Activated CD8-positive, alpha-beta T cell treated with anti-CD3 and anti-CD28 coated beads for 36 hours (primary cell): ENCODE measurements at regions not wholly inside any gene's neighbourhood (a gene's known extent, or its start where the extent isn't known, plus 50 kb on each side); places are given as distances from the start of the nearest gene placed in this dataset.

ENCODE experiments used
- ATAC-seq: fragments of 200-7000 bp; cut with Tn5 transposase; one replicate; pipeline ENCODE4 v1.10.0; 2021; ENCODE audit warnings: mild to moderate bottlenecking, moderate library complexity
- CTCF ChIA-PET: fragments of 350-600 bp; sonication (Branson Sonifier 250); formaldehyde crosslinking; loops from one replicate; lab custom pipeline; 2021; ENCODE audit warnings: antibody characterized with exemption; lab: Charles Lee
- POLR2A ChIA-PET: fragments of 350-600 bp; sonication (Branson Sonifier 250); formaldehyde crosslinking; loops from one replicate; lab custom pipeline; 2021; ENCODE audit warnings: antibody characterized with exemption; lab: Charles Lee
- DNase-seq: peaks from one replicate; pipeline ENCODE4 v3.0.0-alpha.2; 2020
- H3K27ac Mint-ChIP-seq: one replicate; pipeline ENCODE4 v1.8.0; 2021; ENCODE audit warnings: mild to moderate bottlenecking, mixed read lengths
- H3K27me3 Mint-ChIP-seq: one replicate; pipeline ENCODE4 v1.8.0; 2021; ENCODE audit warnings: mixed read lengths
- H3K36me3 Mint-ChIP-seq: one replicate; pipeline ENCODE4 v1.8.0; 2021; ENCODE audit warnings: low read depth, mixed read lengths
- H3K4me1 Mint-ChIP-seq: one replicate; pipeline ENCODE4 v1.8.0; 2021; ENCODE audit warnings: low read depth, mixed read lengths
- H3K4me3 Mint-ChIP-seq: one replicate; pipeline ENCODE4 v1.8.0; 2021; ENCODE audit warnings: mild to moderate bottlenecking, moderate library complexity, mixed read lengths
- H3K9me3 Mint-ChIP-seq: one replicate; pipeline ENCODE4 v1.8.0; 2021; ENCODE audit warnings: mixed read lengths
- intact Hi-C: fragments of 100-400 bp; cut with micrococcal nuclease; formaldehyde crosslinking; loops from one replicate; pipeline ENCODE4 v1.10.0; 2022
- TF ChIP-seq, protein P1 (sequence below): fragments of 200-600 bp; IDR thresholded peaks from one replicate; pipeline ENCODE4 v1.8.0; 2022; ENCODE audit warnings: antibody characterized with exemption, mild to moderate bottlenecking

DNA sequence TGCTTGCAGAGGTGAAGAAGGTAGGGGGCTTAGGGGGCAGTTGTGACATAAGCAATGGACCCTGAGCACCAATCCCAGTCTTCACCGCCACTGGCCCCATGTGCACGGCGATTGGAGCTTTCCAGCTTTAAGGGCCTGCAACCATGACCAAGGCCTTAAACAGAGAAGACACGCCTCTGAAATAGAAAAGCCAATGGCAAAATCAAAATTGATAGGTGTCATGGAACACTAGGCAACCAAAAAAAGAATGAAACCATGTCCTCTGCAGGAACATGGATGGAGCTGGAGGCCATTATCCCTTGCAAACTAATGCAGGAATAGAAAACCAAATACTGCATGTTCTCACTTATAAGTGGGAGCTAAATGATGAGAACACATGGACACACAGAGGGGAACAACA is 146.3 kb downstream of the SCARB1 start:
- Mint-ChIP-seq H3K9me3 (no peaks in the 10 kb centered on the region), H3K27ac (no peak overlapping the region), H3K36me3 (no peaks in the 10 kb centered on the region), H3K4me3 (no peak overlapping the region), H3K27me3 (no peaks in the 10 kb centered on the region), H3K4me1 (peaks cover 17% of the 10 kb centered on the region)
- DNase-seq (no peak), ATAC-seq (no peak)
- TF ChIP-seq, protein P1, sequence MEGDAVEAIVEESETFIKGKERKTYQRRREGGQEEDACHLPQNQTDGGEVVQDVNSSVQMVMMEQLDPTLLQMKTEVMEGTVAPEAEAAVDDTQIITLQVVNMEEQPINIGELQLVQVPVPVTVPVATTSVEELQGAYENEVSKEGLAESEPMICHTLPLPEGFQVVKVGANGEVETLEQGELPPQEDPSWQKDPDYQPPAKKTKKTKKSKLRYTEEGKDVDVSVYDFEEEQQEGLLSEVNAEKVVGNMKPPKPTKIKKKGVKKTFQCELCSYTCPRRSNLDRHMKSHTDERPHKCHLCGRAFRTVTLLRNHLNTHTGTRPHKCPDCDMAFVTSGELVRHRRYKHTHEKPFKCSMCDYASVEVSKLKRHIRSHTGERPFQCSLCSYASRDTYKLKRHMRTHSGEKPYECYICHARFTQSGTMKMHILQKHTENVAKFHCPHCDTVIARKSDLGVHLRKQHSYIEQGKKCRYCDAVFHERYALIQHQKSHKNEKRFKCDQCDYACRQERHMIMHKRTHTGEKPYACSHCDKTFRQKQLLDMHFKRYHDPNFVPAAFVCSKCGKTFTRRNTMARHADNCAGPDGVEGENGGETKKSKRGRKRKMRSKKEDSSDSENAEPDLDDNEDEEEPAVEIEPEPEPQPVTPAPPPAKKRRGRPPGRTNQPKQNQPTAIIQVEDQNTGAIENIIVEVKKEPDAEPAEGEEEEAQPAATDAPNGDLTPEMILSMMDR = no peak
- ChIA-PET POLR2A (no interaction called here), CTCF (interaction anchor here (2.1 kb wide), 1 partner anchor 49 kb away, joined by 7 read pairs; no protein-coding TSS in a partner anchor)
- intact Hi-C loops = no loop called here

DNA sequence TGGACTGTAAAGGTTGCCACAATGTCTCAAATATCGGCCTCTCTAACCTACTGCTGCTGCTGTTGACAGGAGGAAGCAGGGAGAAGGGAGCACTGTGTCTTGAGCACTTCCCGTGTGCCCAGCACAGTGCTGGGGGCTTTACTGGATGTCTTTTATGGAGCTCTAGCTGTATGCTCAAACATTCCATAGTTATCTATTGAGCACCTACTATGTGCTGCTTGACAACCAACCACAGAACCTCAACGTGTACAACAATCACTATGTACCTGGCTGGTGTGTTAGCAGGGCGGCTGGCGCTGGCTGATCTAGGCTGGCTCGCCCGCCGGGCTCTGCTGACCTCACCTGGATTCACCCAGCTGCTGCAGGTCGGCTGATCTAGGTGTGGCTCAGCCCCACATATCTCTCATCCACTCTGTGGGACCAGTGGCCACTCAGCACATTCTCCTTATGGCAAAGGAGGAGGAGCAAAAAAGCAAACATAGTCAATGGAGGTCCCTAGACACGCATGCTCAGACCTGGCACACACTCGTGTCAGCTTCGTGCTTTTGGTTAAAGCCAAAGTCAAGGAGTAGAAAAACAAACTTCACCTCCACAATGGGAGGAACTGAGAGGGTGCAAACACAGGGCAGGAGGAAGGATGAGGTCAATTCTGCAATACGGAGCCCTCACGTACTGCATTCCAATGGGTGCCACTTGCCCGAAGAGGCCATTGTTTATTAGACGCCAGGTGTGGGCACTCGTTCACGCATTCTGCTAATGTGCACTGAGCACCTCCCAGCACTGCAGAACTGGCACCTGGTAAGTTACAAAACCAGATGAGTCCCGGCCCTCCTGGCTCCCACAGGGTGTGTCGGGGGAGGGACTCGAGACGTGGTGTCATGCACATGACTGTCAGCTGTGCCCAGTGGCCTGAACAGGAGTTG is 147.2 kb downstream of the SCARB1 start:
- no peaks in the 10 kb centered on the region for H3K27me3 Mint-ChIP-seq
- ATAC-seq = no peak
- DNase-seq = no peak
- H3K4me1 Mint-ChIP-seq = peaks cover 17% of the 10 kb centered on the region
- no peaks in the 10 kb centered on the region for H3K36me3 Mint-ChIP-seq
- TF ChIP-seq, protein P1 = no peak
- H3K4me3 Mint-ChIP-seq = no peak overlapping the region
- H3K27ac Mint-ChIP-seq = no peak overlapping the region
- H3K9me3 Mint-ChIP-seq = no peaks in the 10 kb centered on the region
- intact Hi-C loops = no loop called here
- CTCF ChIA-PET = interaction anchor here (2.1 kb wide), 1 partner anchor 50 kb away, joined by 7 read pairs; no protein-coding TSS in a partner anchor
- POLR2A ChIA-PET = no interaction called here

DNA sequence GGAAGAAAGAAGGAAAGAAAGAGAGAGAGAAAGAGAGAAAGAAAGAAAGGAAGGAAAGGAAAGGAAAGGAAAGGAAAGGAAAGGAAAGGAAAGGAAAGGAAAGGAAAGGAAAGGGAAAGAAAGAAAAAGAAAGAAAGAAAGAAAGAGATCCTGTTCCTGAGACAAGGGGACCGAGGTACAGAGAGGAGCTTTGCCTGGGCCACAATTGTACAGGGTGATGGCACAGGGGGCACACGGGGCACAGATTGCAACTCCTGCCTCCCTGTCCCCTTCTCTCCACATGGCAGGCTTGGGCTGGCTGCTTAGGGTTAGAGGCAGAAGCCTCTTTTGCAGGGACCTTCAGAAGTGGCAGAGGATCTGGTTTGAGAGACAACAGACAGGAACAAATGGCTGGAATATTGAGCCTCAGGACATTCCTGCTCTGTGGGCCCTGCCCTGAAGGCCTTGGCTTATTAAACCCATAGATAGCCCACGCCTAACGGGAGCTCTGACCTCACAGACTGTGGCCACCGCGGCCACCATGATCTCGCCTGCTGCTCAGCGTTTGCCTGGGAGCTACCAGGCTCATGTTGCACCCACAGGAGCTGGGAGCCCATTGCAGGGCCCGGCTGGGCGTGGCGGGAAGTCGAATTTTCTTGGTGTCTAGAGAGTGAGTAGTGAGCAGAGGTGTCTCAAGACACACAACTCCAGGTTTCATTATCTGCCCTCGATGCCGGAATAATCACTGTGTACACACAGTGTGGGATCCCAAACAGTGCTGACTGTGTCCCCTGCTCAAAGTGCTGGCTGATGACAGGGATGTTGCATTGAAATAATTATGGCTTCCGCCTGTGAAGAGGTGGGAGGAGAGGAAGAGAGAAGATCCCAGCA is 147.9 kb upstream of the NCOR2 start:
- ATAC-seq (no peak), DNase-seq (no peak)
- peak overlapping the region; percentile 59 for H3K27ac Mint-ChIP-seq
- no peak overlapping the region for H3K4me3 Mint-ChIP-seq
- H3K9me3 Mint-ChIP-seq = no peaks in the 10 kb centered on the region
- H3K36me3 Mint-ChIP-seq = no peaks in the 10 kb centered on the region
- peaks cover 17% of the 10 kb centered on the region for H3K4me1 Mint-ChIP-seq
- no peaks in the 10 kb centered on the region for H3K27me3 Mint-ChIP-seq
- CTCF ChIA-PET = no interaction called here
- POLR2A ChIA-PET = no interaction called here
- TF ChIP-seq, protein P1 = no peak
- intact Hi-C loops = no loop called here

DNA sequence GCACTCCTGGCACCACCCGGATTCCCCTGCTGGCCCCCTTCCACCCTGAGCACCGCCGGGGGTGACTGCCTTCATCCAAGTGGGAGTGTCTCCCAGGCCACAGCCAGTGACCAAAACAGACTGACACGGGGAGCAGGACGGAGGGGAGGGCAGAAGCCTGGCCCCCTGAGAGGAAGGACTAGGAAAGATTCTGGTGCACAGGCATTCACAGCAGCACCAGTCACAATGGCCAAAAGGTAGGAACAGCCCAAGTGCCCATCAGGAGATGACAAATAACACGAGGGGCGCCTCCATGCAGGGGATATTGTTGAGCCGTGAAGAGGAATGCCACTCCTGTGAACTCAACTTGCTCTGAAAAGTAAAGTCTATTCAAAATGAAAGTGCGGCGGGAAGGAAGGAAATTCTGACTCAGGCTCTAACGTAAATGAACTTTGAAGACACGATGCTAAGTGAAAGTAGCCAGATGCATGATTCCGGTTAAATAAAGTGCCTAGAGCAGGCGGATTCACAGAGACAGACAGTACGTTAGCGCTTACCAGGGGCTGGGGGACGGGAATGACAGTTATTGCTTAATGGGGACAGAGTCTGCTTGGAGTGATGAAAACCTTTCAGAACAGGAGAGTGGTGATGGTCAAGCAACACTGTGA is 146.1 kb upstream of the NCOR2 start:
- peak; percentile 82 for DNase-seq
- no peaks in the 10 kb centered on the region for H3K27me3 Mint-ChIP-seq

More for the DNA sequence above, 146.1 kb upstream of the NCOR2 start:
- intact Hi-C loops = no loop called here
- CTCF ChIA-PET = no interaction called here
- POLR2A ChIA-PET = no interaction called here
- no peaks in the 10 kb centered on the region for H3K9me3 Mint-ChIP-seq
- ATAC-seq = peak; percentile 94
- H3K4me1 Mint-ChIP-seq = peaks cover 17% of the 10 kb centered on the region
- TF ChIP-seq, protein P1 = no peak
- no peaks in the 10 kb centered on the region for H3K36me3 Mint-ChIP-seq
- H3K4me3 Mint-ChIP-seq = peak overlapping the region; percentile 63
- peak overlapping the region; percentile 85 for H3K27ac Mint-ChIP-seq
